K562 (cell line): ENCODE measurements at regions not wholly inside any gene's neighbourhood (a gene's known extent, or its start where the extent isn't known, plus 50 kb on each side); places are given as distances from the start of the nearest gene placed in this dataset.

Experiments
- ATAC-seq: fragments of 200-7000 bp; cut with Tn5 transposase; 3 replicates; pipeline ENCODE4 v1.9.1; 2020; ENCODE audit warnings: moderate library complexity
- BruUV-seq: library from RNA; stranded (reverse); fragments of 400-500 nt; replicated peaks from 2 replicates; lab custom pipeline; 2021; lab: Mats Ljungman, UMichigan
- CTCF ChIA-PET: fragments of 300-600 bp; formaldehyde crosslinking; extraction: SDS; loops from one replicate; lab custom pipeline; 2021; ENCODE audit warnings: low intra/inter-chr PET ratio; lab: Yijun Ruan, JAX
- POLR2A ChIA-PET: fragments of 300-600, 350-650 bp; sonication (Branson Sonifier 250); formaldehyde crosslinking; extraction: SDS; loops from one replicate; lab custom pipeline; 2021; ENCODE audit warnings: antibody characterized with exemption, inconsistent platforms; lab: Yijun Ruan, JAX
- DNase-seq, 4 experiments: peaks; one replicate each; pipeline versions ENCODE4 v3.0.0 to v3.0.0-alpha.2; 2011 to 2018; ENCODE audit warnings: low spot score in 3 of 4, mixed read lengths in 3 of 4; ENCODE audit errors: extremely low read depth in 1 of 4
- FAIRE-seq: peaks from 2 replicates; lab custom pipeline; 2011; peaks lifted over from hg19 to GRCh38; lab: Jason Lieb, UNC
- H2AFZ ChIP-seq: 2 replicates; pipeline ENCODE4 v1.6.0; 2011; ENCODE audit warnings: low read depth, low read length, control low read depth, inconsistent platforms
- H3K27ac ChIP-seq: fragments of 200-600 bp; 3 replicates; pipeline ENCODE4 v1.8.0; 2011; ENCODE audit warnings: low read depth, mild to moderate bottlenecking, control low read depth, inconsistent platforms, low read length, moderate library complexity, mixed read lengths; ENCODE audit errors: extremely low read depth
- H3K27me3 ChIP-seq, 2 experiments: fragments of 300-600 bp in 1 of 2; 2 replicates in 1 of 2; 3 replicates in 1 of 2; pipeline versions ENCODE4 v1.6.0 to v1.8.0; 2011; ENCODE audit warnings: inconsistent platforms in 2 of 2, low read length in 2 of 2, mild to moderate bottlenecking in 1 of 2, mixed read lengths in 1 of 2, moderate library complexity in 1 of 2; ENCODE audit not compliant: control insufficient read depth in 2 of 2, insufficient read depth in 2 of 2
- H3K36me3 ChIP-seq: fragments of 300-600 bp; 3 replicates; pipeline ENCODE4 v1.8.0; 2011; ENCODE audit warnings: mild to moderate bottlenecking, low read length, inconsistent platforms; ENCODE audit not compliant: control insufficient read depth, insufficient read depth
- H3K4me1 ChIP-seq, 2 experiments: fragments of 200-600 bp in 1 of 2; replicated peaks in 1 of 2; 2 replicates in 1 of 2; 3 replicates in 1 of 2; pipeline versions ENCODE4 v1.5.1 to v1.8.0; 2011; ENCODE audit warnings: inconsistent platforms in 2 of 2, low read length in 2 of 2, mild to moderate bottlenecking in 1 of 2, mixed read lengths in 1 of 2, moderate library complexity in 1 of 2; ENCODE audit not compliant: control insufficient read depth in 2 of 2, insufficient read depth in 2 of 2
- H3K4me2 ChIP-seq: 2 replicates; pipeline ENCODE4 v1.6.1; 2011; ENCODE audit warnings: low read length, control low read depth, inconsistent platforms, mixed read lengths; ENCODE audit not compliant: insufficient read depth
- H3K4me3 ChIP-seq: fragments of 200-600 bp; sonication (generic), shearing (Covaris generic); 2 replicates; pipeline ENCODE4 v1.5.1; 2016; ENCODE audit warnings: control low read depth, inconsistent platforms
- H3K79me2 ChIP-seq: fragments of 200-600 bp; 3 replicates; pipeline ENCODE4 v1.8.0; 2011; ENCODE audit warnings: low read length, inconsistent platforms; ENCODE audit not compliant: control insufficient read depth, insufficient read depth
- H3K9ac ChIP-seq, 2 experiments: 2 replicates each; pipeline versions ENCODE4 v1.6.0 to v1.6.1; 2011; ENCODE audit warnings: low read depth in 2 of 2, low read length in 2 of 2, control low read depth in 1 of 2, inconsistent platforms in 1 of 2, mild to moderate bottlenecking in 1 of 2, mixed read lengths in 1 of 2; ENCODE audit not compliant: insufficient read depth in 1 of 2
- H3K9me1 ChIP-seq: one replicate; pipeline ENCODE4 v1.6.0; 2011; ENCODE audit warnings: inconsistent platforms, mild to moderate bottlenecking, low read length, moderate library complexity; ENCODE audit not compliant: control insufficient read depth, insufficient read depth
- H3K9me3 ChIP-seq: replicated peaks from 2 replicates; pipeline ENCODE4 v1.5.1; 2011; ENCODE audit warnings: low read depth, low read length, inconsistent platforms; ENCODE audit not compliant: control insufficient read depth, insufficient read depth
- H4K20me1 ChIP-seq: replicated peaks from 2 replicates; pipeline ENCODE4 v1.6.1; 2011; ENCODE audit warnings: low read length, inconsistent platforms, mixed read lengths; ENCODE audit not compliant: control insufficient read depth, insufficient read depth
- ATF3 ChIP-seq, 2 experiments: fragments of 450-650 bp in 1 of 2; sonication (generic) in 1 of 2; formaldehyde crosslinking in 1 of 2; IDR thresholded peaks in 1 of 2; conservative IDR thresholded peaks in 1 of 2; 2 replicates each; pipeline versions ENCODE4 v1.6.1 to v1.8.1; 2016 to 2023; ENCODE audit warnings: mild to moderate bottlenecking in 2 of 2, moderate library complexity in 2 of 2, inconsistent platforms in 1 of 2, missing genetic modification reagents in 1 of 2
- GTF3C2 ChIP-seq: IDR thresholded peaks from 3 replicates; pipeline ENCODE4 v1.6.1; 2011; ENCODE audit warnings: borderline replicate concordance, mild to moderate bottlenecking, moderate library complexity; ENCODE audit not compliant: insufficient read length; ENCODE audit errors: extremely low read depth
- HDAC6 ChIP-seq: IDR thresholded peaks from 2 replicates; pipeline ENCODE4 v1.6.1; 2012; ENCODE audit warnings: low read depth, mild to moderate bottlenecking, control low read depth, inconsistent platforms, low read length, moderate library complexity
- TRIM24 ChIP-seq, 2 experiments: fragments of 450-650 bp; IDR thresholded peaks; 2 replicates each; pipeline ENCODE4 v1.6.1; 2016
- ZNF318 ChIP-seq, 2 experiments: fragments of 450-650 bp; IDR thresholded peaks; 2 replicates each; pipeline ENCODE4 v1.6.1; 2016; ENCODE audit warnings: mild to moderate bottlenecking in 2 of 2, borderline replicate concordance in 1 of 2, low read depth in 1 of 2, moderate library complexity in 1 of 2
- in situ Hi-C: fragments of 300-500 bp; cut with MboI; formaldehyde crosslinking; loops from 4 replicates; pipeline ENCODE4 v1.15.0; 2018; ENCODE audit warnings: inconsistent platforms, mixed read lengths
- intact Hi-C: fragments of 100-400 bp; cut with micrococcal nuclease; formaldehyde crosslinking; loops from 2 replicates; pipeline ENCODE4 v1.14.2; 2022

GRCh38 chr17:34116306-34116705 lies 138.8 kb upstream of the CCL2 start:
- H3K27ac ChIP-seq, result no peak overlapping the region
- in situ Hi-C loops, result no loop called here
- TF ChIP-seq TRIM24 (IDR thresholded peaks at IDR 0.05), result no peak
- no peak for TF ChIP-seq ATF3 (IDR thresholded peaks at IDR 0.05)
- TF ChIP-seq ATF3 (CRISPR knock-in tag; conservative IDR thresholded peaks at IDR 0.05), result no peak
- no peak for TF ChIP-seq ZNF318 (IDR thresholded peaks at IDR 0.05; ENCODE audit: borderline replicate concordance in 1 of 2, low read depth in 1 of 2)
- no peak for TF ChIP-seq HDAC6
- TF ChIP-seq GTF3C2, result no peak

More at GRCh38 chr17:34116306-34116705, 138.8 kb upstream of the CCL2 start:
- intact Hi-C loops, result no loop called here
- CTCF ChIA-PET, result no interaction called here
- Histone ChIP-seq H3K9me1 (no peaks in the 10 kb centered on the region), H3K9me3 (no peaks in the 10 kb centered on the region), H2AFZ (no peak overlapping the region), H3K36me3 (no peaks in the 10 kb centered on the region), H3K9ac (no peak overlapping the region), H3K4me3 (no peak overlapping the region), H3K4me2 (no peak overlapping the region), H4K20me1 (no peaks in the 10 kb centered on the region; the same call in 1 of the 2 replicates), H3K27me3 (0 out of 5 replicates have a peak, but pooled peaks cover 0 to 2% of the 10 kb centered on the region in 2 experiments), H3K4me1 (no peaks in the 10 kb centered on the region), H3K79me2 (no peaks in the 10 kb centered on the region)
- BruUV-seq, result no TSS peak
- no peak for FAIRE-seq
- no peak for DNase-seq
- ATAC-seq, result no peak
- POLR2A ChIA-PET, result no interaction called here
